ENCODE measurements at regions not wholly inside any gene's neighbourhood (a gene's known extent, or its start where the extent isn't known, plus 50 kb on each side); places are given as distances from the start of the nearest gene placed in this dataset.

- Histone ChIP-seq H3K27ac (ENCODE audit: extremely low read depth, low read depth, low read length) (no peak overlapping the region), H3K4me1 (ENCODE audit: control insufficient read depth, insufficient read depth, low read length) (no peaks in the 10 kb centered on the region), H3K36me3 (ENCODE audit: control insufficient read depth in 2 of 2, insufficient read depth in 1 of 2, low read length in 2 of 2) (no peaks in the 10 kb centered on the region), H3K4me3 (ENCODE audit: low read depth, low read length) (no peak overlapping the region), H3K9me3 (ENCODE audit: control insufficient read depth, insufficient read depth, low read depth, low read length) (no peaks in the 10 kb centered on the region)
- ChIA-PET CTCF (interaction anchor here (0.6 kb wide), 1 partner anchor 306 kb away, joined by 3 read pairs; no protein-coding TSS in a partner anchor), POLR2A (no interaction called here)
- TF ChIP-seq SP3 (tag by site-specific recombination; IDR thresholded peaks at IDR 0.05) = no peak
- no peak for TF ChIP-seq KLF7 (tag by site-specific recombination; IDR thresholded peaks at IDR 0.05; ENCODE audit: borderline replicate concordance)
- no peak for TF ChIP-seq ZNF529 (tag by site-specific recombination; IDR thresholded peaks at IDR 0.05; ENCODE audit: insufficient replicate concordance)
Measured at GRCh38 chr13:67554286-67554685, 324.1 kb upstream of the PCDH9 start.

DNA sequence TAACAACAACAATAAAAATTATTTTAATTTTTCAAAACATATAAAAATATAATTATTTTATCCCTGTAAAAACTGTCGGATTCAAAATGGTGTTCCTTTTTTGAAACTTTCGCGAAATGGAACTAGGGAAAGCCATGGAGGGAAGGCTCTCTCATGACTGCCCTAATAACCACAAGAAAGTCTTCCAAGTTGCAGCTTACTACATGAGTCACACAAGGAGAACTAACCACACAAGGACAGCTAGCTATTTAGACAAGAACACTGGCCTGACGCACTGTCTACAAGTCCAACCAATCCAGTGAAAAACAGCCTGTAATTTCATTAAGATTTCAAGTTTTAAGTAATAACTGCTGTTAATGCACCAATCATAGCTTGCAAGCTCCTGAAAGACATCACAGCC, 319.2 kb upstream of the PCDH9 start:
- H3K9me3 ChIP-seq (ENCODE audit: control insufficient read depth, insufficient read depth, low read depth, low read length) = no peaks in the 10 kb centered on the region
- H3K36me3 ChIP-seq (ENCODE audit: control insufficient read depth in 2 of 2, insufficient read depth in 1 of 2, low read length in 2 of 2) = no peaks in the 10 kb centered on the region
- no peak overlapping the region for H3K4me3 ChIP-seq (ENCODE audit: low read depth, low read length)
- POLR2A ChIA-PET = no interaction called here
- no peak overlapping the region for H3K27ac ChIP-seq (ENCODE audit: extremely low read depth, low read depth, low read length)
- CTCF ChIA-PET = no interaction called here
- TF ChIP-seq PRDM1 (tag by site-specific recombination; IDR thresholded peaks at IDR 0.05) = no peak
- no peak for TF ChIP-seq ZNF558 (tag by site-specific recombination; IDR thresholded peaks at IDR 0.05)
- no peak for TF ChIP-seq ZNF266 (tag by site-specific recombination; IDR thresholded peaks at IDR 0.05; ENCODE audit: low read depth)
- TF ChIP-seq SETDB1 (IDR thresholded peaks at IDR 0.05; ENCODE audit: insufficient read length, low read length) = no peak
- TF ChIP-seq ZNF664 (tag by site-specific recombination; IDR thresholded peaks at IDR 0.05) = no peak
- TF ChIP-seq TCF7L2 (IDR thresholded peaks at IDR 0.05; ENCODE audit: borderline replicate concordance, low read depth, low read length) = no peak
- no peaks in the 10 kb centered on the region for H3K4me1 ChIP-seq (ENCODE audit: control insufficient read depth, insufficient read depth, low read length)

DNA sequence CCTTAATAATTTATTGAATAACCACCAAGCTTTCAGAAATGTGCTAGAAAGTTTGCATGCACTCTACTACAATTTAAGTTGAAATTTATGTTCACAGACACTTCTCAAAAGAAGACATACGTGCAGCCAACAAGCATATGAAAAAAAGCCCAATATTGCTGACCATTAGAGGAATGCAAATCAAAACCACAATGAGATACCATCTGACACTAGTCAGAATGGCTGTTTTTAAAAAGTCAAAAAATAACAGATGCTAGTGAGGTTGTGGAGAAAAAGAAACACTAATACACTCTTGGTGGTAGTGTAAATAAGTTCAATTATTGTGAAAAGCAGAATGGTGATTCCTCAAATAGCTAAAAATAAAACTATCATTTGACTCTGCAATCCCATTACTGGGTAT, 308.8 kb upstream of the PCDH9 start:
- POLR2A ChIA-PET = no interaction called here
- CTCF ChIA-PET = no interaction called here

More for the DNA sequence above, 308.8 kb upstream of the PCDH9 start:
- no peak overlapping the region for H3K4me3 ChIP-seq (ENCODE audit: low read depth, low read length)
- no peaks in the 10 kb centered on the region for H3K9me3 ChIP-seq (ENCODE audit: control insufficient read depth, insufficient read depth, low read depth, low read length)
- H3K27ac ChIP-seq (ENCODE audit: extremely low read depth, low read depth, low read length) = no peak overlapping the region
- H3K36me3 ChIP-seq (ENCODE audit: control insufficient read depth in 2 of 2, insufficient read depth in 1 of 2, low read length in 2 of 2) = no peaks in the 10 kb centered on the region
- TF ChIP-seq ZNF792 (tag by site-specific recombination; IDR thresholded peaks at IDR 0.05) (no peak), ZNF548 (tag by site-specific recombination; IDR thresholded peaks at IDR 0.05) (no peak), ZNF362 (tag by site-specific recombination; IDR thresholded peaks at IDR 0.05) (no peak), HOXC10 (CRISPR knock-in tag; IDR thresholded peaks at IDR 0.05) (no peak), CTCF (tag by site-specific recombination; IDR thresholded peaks at IDR 0.05) (no peak), ZNF623 (tag by site-specific recombination; IDR thresholded peaks at IDR 0.05) (no peak)
- TF ChIP-seq, protein P1, sequence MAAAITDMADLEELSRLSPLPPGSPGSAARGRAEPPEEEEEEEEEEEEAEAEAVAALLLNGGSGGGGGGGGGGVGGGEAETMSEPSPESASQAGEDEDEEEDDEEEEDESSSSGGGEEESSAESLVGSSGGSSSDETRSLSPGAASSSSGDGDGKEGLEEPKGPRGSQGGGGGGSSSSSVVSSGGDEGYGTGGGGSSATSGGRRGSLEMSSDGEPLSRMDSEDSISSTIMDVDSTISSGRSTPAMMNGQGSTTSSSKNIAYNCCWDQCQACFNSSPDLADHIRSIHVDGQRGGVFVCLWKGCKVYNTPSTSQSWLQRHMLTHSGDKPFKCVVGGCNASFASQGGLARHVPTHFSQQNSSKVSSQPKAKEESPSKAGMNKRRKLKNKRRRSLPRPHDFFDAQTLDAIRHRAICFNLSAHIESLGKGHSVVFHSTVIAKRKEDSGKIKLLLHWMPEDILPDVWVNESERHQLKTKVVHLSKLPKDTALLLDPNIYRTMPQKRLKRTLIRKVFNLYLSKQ (tag by site-specific recombination; IDR thresholded peaks at IDR 0.05; ENCODE audit: borderline replicate concordance) = no peak
- TF ChIP-seq, protein P2, sequence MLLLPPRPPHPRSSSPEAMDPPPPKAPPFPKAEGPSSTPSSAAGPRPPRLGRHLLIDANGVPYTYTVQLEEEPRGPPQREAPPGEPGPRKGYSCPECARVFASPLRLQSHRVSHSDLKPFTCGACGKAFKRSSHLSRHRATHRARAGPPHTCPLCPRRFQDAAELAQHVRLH (tag by site-specific recombination; IDR thresholded peaks at IDR 0.05) = no peak
- H3K4me1 ChIP-seq (ENCODE audit: control insufficient read depth, insufficient read depth, low read length) = no peaks in the 10 kb centered on the region
